ENCODE measurements at regions not wholly inside any gene's neighbourhood (a gene's known extent, or its start where the extent isn't known, plus 50 kb on each side); places are given as distances from the start of the nearest gene placed in this dataset.

DNA sequence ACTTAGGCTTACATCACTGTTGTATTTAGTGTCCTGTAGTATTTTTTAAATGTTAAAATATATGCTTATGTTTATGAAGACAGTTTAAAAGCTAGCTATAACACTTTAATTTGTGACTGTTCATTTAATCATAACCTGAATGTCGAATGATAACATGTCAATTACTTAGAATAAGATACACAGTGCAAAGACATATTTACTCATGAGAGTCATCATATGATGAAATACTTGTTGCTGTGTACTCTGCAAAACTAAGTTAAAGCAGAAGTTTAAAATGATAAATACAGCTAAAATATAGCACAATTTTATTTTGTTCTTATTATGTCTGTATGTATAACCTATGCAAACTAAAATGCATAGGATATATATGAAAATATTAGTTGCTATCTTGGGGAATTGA is 497.4 kb downstream of the FSCB start:
- TF ChIP-seq CREB1 (CRISPR knock-in tag; IDR thresholded peaks at IDR 0.05; ENCODE audit: low read depth) (no peak), POLR2AphosphoS5 (IDR thresholded peaks at IDR 0.05; ENCODE audit: low read depth) (no peak), EZH2 (IDR thresholded peaks at IDR 0.05; ENCODE audit: low read depth, unreplicated experiment) (no peak), ZNF114 (CRISPR knock-in tag; IDR thresholded peaks at IDR 0.05) (no peak), EZH2phosphoT487 (IDR thresholded peaks at IDR 0.05; ENCODE audit: unreplicated experiment) (no peak), STAT1 (IDR thresholded peaks at IDR 0.05; ENCODE audit: unreplicated experiment) (no peak), NANOG (IDR thresholded peaks at IDR 0.05; ENCODE audit: borderline replicate concordance) (no peak), ZNF331 (CRISPR knock-in tag; IDR thresholded peaks at IDR 0.05; ENCODE audit: low read depth) (no peak), JUNB (IDR thresholded peaks at IDR 0.05; ENCODE audit: unreplicated experiment) (no peak)
- TF ChIP-seq, protein P1, sequence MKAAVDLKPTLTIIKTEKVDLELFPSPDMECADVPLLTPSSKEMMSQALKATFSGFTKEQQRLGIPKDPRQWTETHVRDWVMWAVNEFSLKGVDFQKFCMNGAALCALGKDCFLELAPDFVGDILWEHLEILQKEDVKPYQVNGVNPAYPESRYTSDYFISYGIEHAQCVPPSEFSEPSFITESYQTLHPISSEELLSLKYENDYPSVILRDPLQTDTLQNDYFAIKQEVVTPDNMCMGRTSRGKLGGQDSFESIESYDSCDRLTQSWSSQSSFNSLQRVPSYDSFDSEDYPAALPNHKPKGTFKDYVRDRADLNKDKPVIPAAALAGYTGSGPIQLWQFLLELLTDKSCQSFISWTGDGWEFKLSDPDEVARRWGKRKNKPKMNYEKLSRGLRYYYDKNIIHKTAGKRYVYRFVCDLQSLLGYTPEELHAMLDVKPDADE (IDR thresholded peaks at IDR 0.05): no peak
- TF ChIP-seq, protein P2, sequence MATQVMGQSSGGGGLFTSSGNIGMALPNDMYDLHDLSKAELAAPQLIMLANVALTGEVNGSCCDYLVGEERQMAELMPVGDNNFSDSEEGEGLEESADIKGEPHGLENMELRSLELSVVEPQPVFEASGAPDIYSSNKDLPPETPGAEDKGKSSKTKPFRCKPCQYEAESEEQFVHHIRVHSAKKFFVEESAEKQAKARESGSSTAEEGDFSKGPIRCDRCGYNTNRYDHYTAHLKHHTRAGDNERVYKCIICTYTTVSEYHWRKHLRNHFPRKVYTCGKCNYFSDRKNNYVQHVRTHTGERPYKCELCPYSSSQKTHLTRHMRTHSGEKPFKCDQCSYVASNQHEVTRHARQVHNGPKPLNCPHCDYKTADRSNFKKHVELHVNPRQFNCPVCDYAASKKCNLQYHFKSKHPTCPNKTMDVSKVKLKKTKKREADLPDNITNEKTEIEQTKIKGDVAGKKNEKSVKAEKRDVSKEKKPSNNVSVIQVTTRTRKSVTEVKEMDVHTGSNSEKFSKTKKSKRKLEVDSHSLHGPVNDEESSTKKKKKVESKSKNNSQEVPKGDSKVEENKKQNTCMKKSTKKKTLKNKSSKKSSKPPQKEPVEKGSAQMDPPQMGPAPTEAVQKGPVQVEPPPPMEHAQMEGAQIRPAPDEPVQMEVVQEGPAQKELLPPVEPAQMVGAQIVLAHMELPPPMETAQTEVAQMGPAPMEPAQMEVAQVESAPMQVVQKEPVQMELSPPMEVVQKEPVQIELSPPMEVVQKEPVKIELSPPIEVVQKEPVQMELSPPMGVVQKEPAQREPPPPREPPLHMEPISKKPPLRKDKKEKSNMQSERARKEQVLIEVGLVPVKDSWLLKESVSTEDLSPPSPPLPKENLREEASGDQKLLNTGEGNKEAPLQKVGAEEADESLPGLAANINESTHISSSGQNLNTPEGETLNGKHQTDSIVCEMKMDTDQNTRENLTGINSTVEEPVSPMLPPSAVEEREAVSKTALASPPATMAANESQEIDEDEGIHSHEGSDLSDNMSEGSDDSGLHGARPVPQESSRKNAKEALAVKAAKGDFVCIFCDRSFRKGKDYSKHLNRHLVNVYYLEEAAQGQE (IDR thresholded peaks at IDR 0.05; ENCODE audit: unreplicated experiment): no peak
- TF ChIP-seq, protein P3, sequence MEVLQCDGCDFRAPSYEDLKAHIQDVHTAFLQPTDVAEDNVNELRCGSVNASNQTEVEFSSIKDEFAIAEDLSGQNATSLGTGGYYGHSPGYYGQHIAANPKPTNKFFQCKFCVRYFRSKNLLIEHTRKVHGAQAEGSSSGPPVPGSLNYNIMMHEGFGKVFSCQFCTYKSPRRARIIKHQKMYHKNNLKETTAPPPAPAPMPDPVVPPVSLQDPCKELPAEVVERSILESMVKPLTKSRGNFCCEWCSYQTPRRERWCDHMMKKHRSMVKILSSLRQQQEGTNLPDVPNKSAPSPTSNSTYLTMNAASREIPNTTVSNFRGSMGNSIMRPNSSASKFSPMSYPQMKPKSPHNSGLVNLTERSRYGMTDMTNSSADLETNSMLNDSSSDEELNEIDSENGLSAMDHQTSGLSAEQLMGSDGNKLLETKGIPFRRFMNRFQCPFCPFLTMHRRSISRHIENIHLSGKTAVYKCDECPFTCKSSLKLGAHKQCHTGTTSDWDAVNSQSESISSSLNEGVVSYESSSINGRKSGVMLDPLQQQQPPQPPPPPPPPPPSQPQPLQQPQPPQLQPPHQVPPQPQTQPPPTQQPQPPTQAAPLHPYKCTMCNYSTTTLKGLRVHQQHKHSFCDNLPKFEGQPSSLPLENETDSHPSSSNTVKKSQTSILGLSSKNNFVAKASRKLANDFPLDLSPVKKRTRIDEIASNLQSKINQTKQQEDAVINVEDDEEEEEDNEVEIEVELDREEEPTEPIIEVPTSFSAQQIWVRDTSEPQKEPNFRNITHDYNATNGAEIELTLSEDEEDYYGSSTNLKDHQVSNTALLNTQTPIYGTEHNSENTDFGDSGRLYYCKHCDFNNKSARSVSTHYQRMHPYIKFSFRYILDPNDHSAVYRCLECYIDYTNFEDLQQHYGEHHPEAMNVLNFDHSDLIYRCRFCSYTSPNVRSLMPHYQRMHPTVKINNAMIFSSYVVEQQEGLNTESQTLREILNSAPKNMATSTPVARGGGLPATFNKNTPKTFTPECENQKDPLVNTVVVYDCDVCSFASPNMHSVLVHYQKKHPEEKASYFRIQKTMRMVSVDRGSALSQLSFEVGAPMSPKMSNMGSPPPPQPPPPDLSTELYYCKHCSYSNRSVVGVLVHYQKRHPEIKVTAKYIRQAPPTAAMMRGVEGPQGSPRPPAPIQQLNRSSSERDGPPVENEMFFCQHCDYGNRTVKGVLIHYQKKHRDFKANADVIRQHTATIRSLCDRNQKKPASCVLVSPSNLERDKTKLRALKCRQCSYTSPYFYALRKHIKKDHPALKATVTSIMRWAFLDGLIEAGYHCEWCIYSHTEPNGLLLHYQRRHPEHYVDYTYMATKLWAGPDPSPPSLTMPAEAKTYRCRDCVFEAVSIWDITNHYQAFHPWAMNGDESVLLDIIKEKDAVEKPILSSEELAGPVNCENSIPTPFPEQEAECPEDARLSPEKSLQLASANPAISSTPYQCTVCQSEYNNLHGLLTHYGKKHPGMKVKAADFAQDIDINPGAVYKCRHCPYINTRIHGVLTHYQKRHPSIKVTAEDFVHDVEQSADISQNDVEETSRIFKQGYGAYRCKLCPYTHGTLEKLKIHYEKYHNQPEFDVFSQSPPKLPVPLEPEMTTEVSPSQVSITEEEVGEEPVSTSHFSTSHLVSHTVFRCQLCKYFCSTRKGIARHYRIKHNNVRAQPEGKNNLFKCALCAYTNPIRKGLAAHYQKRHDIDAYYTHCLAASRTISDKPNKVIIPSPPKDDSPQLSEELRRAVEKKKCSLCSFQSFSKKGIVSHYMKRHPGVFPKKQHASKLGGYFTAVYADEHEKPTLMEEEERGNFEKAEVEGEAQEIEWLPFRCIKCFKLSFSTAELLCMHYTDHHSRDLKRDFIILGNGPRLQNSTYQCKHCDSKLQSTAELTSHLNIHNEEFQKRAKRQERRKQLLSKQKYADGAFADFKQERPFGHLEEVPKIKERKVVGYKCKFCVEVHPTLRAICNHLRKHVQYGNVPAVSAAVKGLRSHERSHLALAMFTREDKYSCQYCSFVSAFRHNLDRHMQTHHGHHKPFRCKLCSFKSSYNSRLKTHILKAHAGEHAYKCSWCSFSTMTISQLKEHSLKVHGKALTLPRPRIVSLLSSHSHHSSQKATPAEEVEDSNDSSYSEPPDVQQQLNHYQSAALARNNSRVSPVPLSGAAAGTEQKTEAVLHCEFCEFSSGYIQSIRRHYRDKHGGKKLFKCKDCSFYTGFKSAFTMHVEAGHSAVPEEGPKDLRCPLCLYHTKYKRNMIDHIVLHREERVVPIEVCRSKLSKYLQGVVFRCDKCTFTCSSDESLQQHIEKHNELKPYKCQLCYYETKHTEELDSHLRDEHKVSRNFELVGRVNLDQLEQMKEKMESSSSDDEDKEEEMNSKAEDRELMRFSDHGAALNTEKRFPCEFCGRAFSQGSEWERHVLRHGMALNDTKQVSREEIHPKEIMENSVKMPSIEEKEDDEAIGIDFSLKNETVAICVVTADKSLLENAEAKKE (CRISPR knock-in tag; IDR thresholded peaks at IDR 0.05): no peak
- TF ChIP-seq, protein P4, sequence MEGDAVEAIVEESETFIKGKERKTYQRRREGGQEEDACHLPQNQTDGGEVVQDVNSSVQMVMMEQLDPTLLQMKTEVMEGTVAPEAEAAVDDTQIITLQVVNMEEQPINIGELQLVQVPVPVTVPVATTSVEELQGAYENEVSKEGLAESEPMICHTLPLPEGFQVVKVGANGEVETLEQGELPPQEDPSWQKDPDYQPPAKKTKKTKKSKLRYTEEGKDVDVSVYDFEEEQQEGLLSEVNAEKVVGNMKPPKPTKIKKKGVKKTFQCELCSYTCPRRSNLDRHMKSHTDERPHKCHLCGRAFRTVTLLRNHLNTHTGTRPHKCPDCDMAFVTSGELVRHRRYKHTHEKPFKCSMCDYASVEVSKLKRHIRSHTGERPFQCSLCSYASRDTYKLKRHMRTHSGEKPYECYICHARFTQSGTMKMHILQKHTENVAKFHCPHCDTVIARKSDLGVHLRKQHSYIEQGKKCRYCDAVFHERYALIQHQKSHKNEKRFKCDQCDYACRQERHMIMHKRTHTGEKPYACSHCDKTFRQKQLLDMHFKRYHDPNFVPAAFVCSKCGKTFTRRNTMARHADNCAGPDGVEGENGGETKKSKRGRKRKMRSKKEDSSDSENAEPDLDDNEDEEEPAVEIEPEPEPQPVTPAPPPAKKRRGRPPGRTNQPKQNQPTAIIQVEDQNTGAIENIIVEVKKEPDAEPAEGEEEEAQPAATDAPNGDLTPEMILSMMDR (conservative IDR thresholded peaks at IDR 0.05; ENCODE audit: low read depth in 2 of 2): no peak
- Mint-ChIP-seq H3K4me1 (no peaks in the 10 kb centered on the region), H3K27ac (no peak overlapping the region), H3K4me3 (no peak overlapping the region), H3K9me3 (no peaks in the 10 kb centered on the region), H3K36me3 (ENCODE audit: low read depth) (0 out of 3 replicates have a peak, but pooled peaks cover 2% of the 10 kb centered on the region), H3K27me3 (ENCODE audit: insufficient read depth, low read depth, poor library complexity) (no peaks in the 10 kb centered on the region)
- no peak for ATAC-seq
- Histone ChIP-seq H3K9me2 (ENCODE audit: insufficient read depth) (no peaks in the 10 kb centered on the region), H2AFZ (no peak overlapping the region), H4K20me1 (replicated peaks; ENCODE audit: insufficient read depth) (no peaks in the 10 kb centered on the region), H3K36me3 (ENCODE audit: insufficient read depth) (no peaks in the 10 kb centered on the region), H3F3A (replicated peaks; ENCODE audit: low read depth) (no peaks in the 10 kb centered on the region), H3K4me1 (ENCODE audit: insufficient read depth) (no peaks in the 10 kb centered on the region), H3K79me2 (replicated peaks; ENCODE audit: insufficient read depth) (no peaks in the 10 kb centered on the region), H3K27me3 (ENCODE audit: insufficient read depth) (no peaks in the 10 kb centered on the region), H3K4me2 (no peak overlapping the region), H3K4me3 (no peak overlapping the region), H3K27ac (ENCODE audit: low read depth) (no peak overlapping the region)
- DNase-seq (ENCODE audit: low spot score): no peak

All from GM23338 (cell line).